ENCODE measurements at regions not wholly inside any gene's neighbourhood (a gene's known extent, or its start where the extent isn't known, plus 50 kb on each side); places are given as distances from the start of the nearest gene placed in this dataset.

DNA sequence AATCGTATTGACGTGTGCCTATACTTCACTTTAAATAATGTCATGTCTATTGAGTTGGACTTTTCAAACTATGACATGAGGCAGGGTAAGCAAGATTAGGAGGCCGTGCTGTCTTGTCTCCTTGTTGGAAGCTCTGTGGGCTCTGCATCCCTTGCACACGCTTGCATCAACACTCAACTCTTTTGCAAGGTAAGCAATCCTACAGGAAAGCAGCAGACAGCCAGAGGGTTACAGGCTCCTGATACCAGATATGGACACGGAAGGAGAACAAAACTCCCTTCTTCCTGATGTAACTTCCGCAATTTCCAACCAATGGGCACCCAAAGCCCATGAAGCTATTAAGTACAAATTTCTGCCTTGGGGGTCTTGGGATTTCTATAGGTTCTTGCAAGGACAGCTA, 1520.7 kb upstream of the B3GALT2 start:
- DNase-seq (ENCODE audit: low spot score): no peak
- Histone ChIP-seq H3K4me3 (no peak overlapping the region), H3K27ac (no peak overlapping the region)
- TF ChIP-seq, protein P1, sequence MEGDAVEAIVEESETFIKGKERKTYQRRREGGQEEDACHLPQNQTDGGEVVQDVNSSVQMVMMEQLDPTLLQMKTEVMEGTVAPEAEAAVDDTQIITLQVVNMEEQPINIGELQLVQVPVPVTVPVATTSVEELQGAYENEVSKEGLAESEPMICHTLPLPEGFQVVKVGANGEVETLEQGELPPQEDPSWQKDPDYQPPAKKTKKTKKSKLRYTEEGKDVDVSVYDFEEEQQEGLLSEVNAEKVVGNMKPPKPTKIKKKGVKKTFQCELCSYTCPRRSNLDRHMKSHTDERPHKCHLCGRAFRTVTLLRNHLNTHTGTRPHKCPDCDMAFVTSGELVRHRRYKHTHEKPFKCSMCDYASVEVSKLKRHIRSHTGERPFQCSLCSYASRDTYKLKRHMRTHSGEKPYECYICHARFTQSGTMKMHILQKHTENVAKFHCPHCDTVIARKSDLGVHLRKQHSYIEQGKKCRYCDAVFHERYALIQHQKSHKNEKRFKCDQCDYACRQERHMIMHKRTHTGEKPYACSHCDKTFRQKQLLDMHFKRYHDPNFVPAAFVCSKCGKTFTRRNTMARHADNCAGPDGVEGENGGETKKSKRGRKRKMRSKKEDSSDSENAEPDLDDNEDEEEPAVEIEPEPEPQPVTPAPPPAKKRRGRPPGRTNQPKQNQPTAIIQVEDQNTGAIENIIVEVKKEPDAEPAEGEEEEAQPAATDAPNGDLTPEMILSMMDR (IDR thresholded peaks at IDR 0.05): no peak

- H3K27ac ChIP-seq: no peak overlapping the region
- TF ChIP-seq, protein P1 (IDR thresholded peaks at IDR 0.05): no peak
- no peak overlapping the region for H3K4me3 ChIP-seq
- no peak for DNase-seq (ENCODE audit: low spot score)
Measured at GRCh38 chr1:194705123-194705854, 1518.9 kb upstream of the B3GALT2 start.

GRCh38 chr1:194698908-194699318, 1512.5 kb upstream of the B3GALT2 start:
- Histone ChIP-seq H3K27ac (no peak overlapping the region), H3K4me3 (no peak overlapping the region)
- TF ChIP-seq, protein P1 (IDR thresholded peaks at IDR 0.05): no peak
- DNase-seq (ENCODE audit: low spot score): no peak

DNA sequence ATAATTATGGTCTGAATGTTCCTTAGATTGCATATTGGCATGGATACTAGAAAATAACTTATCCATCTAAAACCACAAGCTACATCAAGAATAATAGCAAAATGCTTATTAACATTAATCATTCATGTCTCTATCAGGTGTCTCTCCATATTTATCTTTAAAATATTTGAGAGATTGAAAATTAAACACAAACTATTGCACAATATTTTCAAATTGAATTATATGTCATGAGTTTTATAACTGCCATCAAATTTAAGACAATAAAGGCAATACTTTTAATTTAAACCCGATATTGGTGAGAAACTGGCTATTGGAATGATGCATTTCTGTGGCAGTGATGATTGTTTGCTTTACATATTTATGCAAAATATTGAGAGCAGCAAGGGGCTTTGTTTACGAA, 1506.8 kb upstream of the B3GALT2 start:
- Histone ChIP-seq H3K4me3 (no peak overlapping the region), H3K27ac (no peak overlapping the region)
- TF ChIP-seq, protein P1 (IDR thresholded peaks at IDR 0.05): no peak
- DNase-seq (ENCODE audit: low spot score): no peak

DNA sequence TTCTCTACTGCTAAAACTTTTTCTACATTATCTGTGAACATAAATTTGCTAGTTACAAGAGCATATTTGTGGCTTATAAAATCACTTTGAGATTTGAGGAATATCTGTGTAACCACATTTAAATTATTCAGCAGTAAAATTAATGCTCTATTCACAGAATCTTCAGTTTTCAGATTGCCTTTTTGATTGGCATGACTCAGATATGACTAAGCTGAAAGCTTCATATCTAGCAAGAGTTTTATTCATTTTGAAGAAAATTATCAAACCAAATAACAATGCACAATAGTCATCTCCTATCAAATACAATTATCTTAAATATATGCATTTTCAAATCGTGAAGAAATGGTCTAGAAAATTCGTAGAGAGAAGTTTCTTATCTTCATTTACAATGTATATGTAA, 1498.2 kb upstream of the B3GALT2 start:
- no peak for DNase-seq (ENCODE audit: low spot score)
- H3K4me3 ChIP-seq: no peak overlapping the region
- H3K27ac ChIP-seq: no peak overlapping the region
- TF ChIP-seq, protein P1 (IDR thresholded peaks at IDR 0.05): no peak

DNA sequence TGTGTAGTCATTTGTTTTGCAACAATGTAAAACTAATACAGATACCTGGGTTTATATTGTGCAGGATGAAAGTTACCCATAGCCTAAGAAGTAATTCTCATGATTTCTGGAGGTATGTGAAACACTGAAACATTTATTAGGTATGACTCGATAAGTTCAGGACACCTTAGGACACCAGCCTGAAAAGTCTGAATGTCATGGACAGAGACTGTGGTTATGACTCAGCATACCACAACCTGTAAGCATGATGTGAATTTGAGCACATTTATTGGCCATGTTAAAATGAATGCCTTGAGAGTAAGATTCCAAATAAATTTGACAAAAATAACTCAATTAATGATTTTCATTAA, 1471.7 kb upstream of the B3GALT2 start:
- DNase-seq (ENCODE audit: low spot score): no peak
- TF ChIP-seq, protein P1 (IDR thresholded peaks at IDR 0.05): no peak
- H3K4me3 ChIP-seq: no peak overlapping the region
- no peak overlapping the region for H3K27ac ChIP-seq

- DNase-seq (ENCODE audit: low spot score): no peak
- no peak overlapping the region for H3K4me3 ChIP-seq
- H3K27ac ChIP-seq: no peak overlapping the region
- TF ChIP-seq, protein P1 (IDR thresholded peaks at IDR 0.05): no peak
Measured at GRCh38 chr1:194654956-194655355, 1468.5 kb upstream of the B3GALT2 start.
